Activated T-cell treated with anti-CD3 and anti-CD28 coated beads, Interleukin-2, amount 50 U/mL, for 24 hours (primary cell): ENCODE measurements at regions not wholly inside any gene's neighbourhood (a gene's known extent, or its start where the extent isn't known, plus 50 kb on each side); places are given as distances from the start of the nearest gene placed in this dataset.

Experiments used
- DNase-seq: peaks from one replicate; pipeline ENCODE4 v3.0.0-alpha.2; 2020
- H3K27ac Mint-ChIP-seq: 2 replicates; pipeline ENCODE4 v1.8.0; 2020; ENCODE audit warnings: mild to moderate bottlenecking, mixed read lengths
- H3K27me3 Mint-ChIP-seq: 2 replicates; pipeline ENCODE4 v1.8.0; 2020; ENCODE audit warnings: mixed read lengths
- H3K36me3 Mint-ChIP-seq: 2 replicates; pipeline ENCODE4 v1.8.0; 2020; ENCODE audit warnings: low read depth, mixed read lengths
- H3K4me1 Mint-ChIP-seq: 2 replicates; pipeline ENCODE4 v1.8.0; 2020; ENCODE audit warnings: low read depth, mixed read lengths
- H3K4me3 Mint-ChIP-seq: 2 replicates; pipeline ENCODE4 v1.8.0; 2020; ENCODE audit warnings: mild to moderate bottlenecking, moderate library complexity, mixed read lengths
- H3K9me3 Mint-ChIP-seq: 2 replicates; pipeline ENCODE4 v1.8.0; 2020; ENCODE audit warnings: mixed read lengths

- H3K27ac Mint-ChIP-seq: no peak overlapping the region
- DNase-seq: no peak
- H3K27me3 Mint-ChIP-seq: no peaks in the 10 kb centered on the region
- H3K9me3 Mint-ChIP-seq: no peaks in the 10 kb centered on the region
- no peaks in the 10 kb centered on the region for H3K4me1 Mint-ChIP-seq
- no peaks in the 10 kb centered on the region for H3K36me3 Mint-ChIP-seq
- H3K4me3 Mint-ChIP-seq: no peak overlapping the region
Measured at GRCh38 chr6:71582820-71583219, 294.2 kb downstream of the OGFRL1 start.

- H3K27ac Mint-ChIP-seq: no peak overlapping the region
- DNase-seq: no peak
- peaks cover 3% of the 10 kb centered on the region for H3K9me3 Mint-ChIP-seq
- H3K4me1 Mint-ChIP-seq: no peaks in the 10 kb centered on the region
- no peaks in the 10 kb centered on the region for H3K36me3 Mint-ChIP-seq
- H3K4me3 Mint-ChIP-seq: no peak overlapping the region
- peaks cover 7% of the 10 kb centered on the region for H3K27me3 Mint-ChIP-seq
Measured at GRCh38 chr6:71584712-71585436, 296.3 kb downstream of the OGFRL1 start.

- no peak overlapping the region for H3K27ac Mint-ChIP-seq
- H3K27me3 Mint-ChIP-seq: peaks cover 7% of the 10 kb centered on the region
- no peaks in the 10 kb centered on the region for H3K4me1 Mint-ChIP-seq
- H3K9me3 Mint-ChIP-seq: peaks cover 3% of the 10 kb centered on the region
- DNase-seq: no peak
- H3K4me3 Mint-ChIP-seq: no peak overlapping the region
- no peaks in the 10 kb centered on the region for H3K36me3 Mint-ChIP-seq
Measured at GRCh38 chr6:71585472-71585871, 296.9 kb downstream of the OGFRL1 start.

GRCh38 chr6:71588490-71588889 lies 297.9 kb upstream of the RIMS1 start:
- Mint-ChIP-seq H3K4me1 (no peaks in the 10 kb centered on the region), H3K27ac (no peak overlapping the region), H3K9me3 (peaks cover 3% of the 10 kb centered on the region), H3K4me3 (no peak overlapping the region), H3K27me3 (peaks cover 7% of the 10 kb centered on the region), H3K36me3 (no peaks in the 10 kb centered on the region)
- DNase-seq: no peak

GRCh38 chr6:71589254-71589653 lies 297.1 kb upstream of the RIMS1 start:
- no peak overlapping the region for H3K27ac Mint-ChIP-seq
- H3K27me3 Mint-ChIP-seq: peaks cover 7% of the 10 kb centered on the region
- H3K36me3 Mint-ChIP-seq: no peaks in the 10 kb centered on the region
- H3K9me3 Mint-ChIP-seq: peaks cover 3% of the 10 kb centered on the region
- no peak for DNase-seq
- no peak overlapping the region for H3K4me3 Mint-ChIP-seq
- no peaks in the 10 kb centered on the region for H3K4me1 Mint-ChIP-seq

- Mint-ChIP-seq H3K36me3 (no peaks in the 10 kb centered on the region), H3K27me3 (peaks cover 7% of the 10 kb centered on the region), H3K27ac (no peak overlapping the region), H3K9me3 (peaks cover 7% of the 10 kb centered on the region), H3K4me3 (no peak overlapping the region), H3K4me1 (no peaks in the 10 kb centered on the region)
- no peak for DNase-seq
Measured at GRCh38 chr6:71592643-71593042, 293.7 kb upstream of the RIMS1 start.

GRCh38 chr6:71599359-71599758 lies 287.0 kb upstream of the RIMS1 start:
- H3K9me3 Mint-ChIP-seq: peaks cover 3% of the 10 kb centered on the region
- no peak overlapping the region for H3K4me3 Mint-ChIP-seq
- H3K27me3 Mint-ChIP-seq: no peaks in the 10 kb centered on the region
- no peaks in the 10 kb centered on the region for H3K36me3 Mint-ChIP-seq
- no peak overlapping the region for H3K27ac Mint-ChIP-seq
- no peaks in the 10 kb centered on the region for H3K4me1 Mint-ChIP-seq
- no peak for DNase-seq

- DNase-seq: no peak
- no peak overlapping the region for H3K4me3 Mint-ChIP-seq
- H3K27ac Mint-ChIP-seq: no peak overlapping the region
- no peaks in the 10 kb centered on the region for H3K4me1 Mint-ChIP-seq
- no peaks in the 10 kb centered on the region for H3K27me3 Mint-ChIP-seq
- no peaks in the 10 kb centered on the region for H3K9me3 Mint-ChIP-seq
- no peaks in the 10 kb centered on the region for H3K36me3 Mint-ChIP-seq
Measured at GRCh38 chr6:71602385-71603007, 283.9 kb upstream of the RIMS1 start.

- Mint-ChIP-seq H3K27ac (no peak overlapping the region), H3K36me3 (no peaks in the 10 kb centered on the region), H3K4me3 (no peak overlapping the region), H3K27me3 (no peaks in the 10 kb centered on the region), H3K9me3 (no peaks in the 10 kb centered on the region), H3K4me1 (no peaks in the 10 kb centered on the region)
- DNase-seq: no peak
Measured at GRCh38 chr6:71603021-71603420, 283.3 kb upstream of the RIMS1 start.

- no peaks in the 10 kb centered on the region for H3K9me3 Mint-ChIP-seq
- H3K27ac Mint-ChIP-seq: no peak overlapping the region
- no peak for DNase-seq
- no peak overlapping the region for H3K4me3 Mint-ChIP-seq
- no peaks in the 10 kb centered on the region for H3K27me3 Mint-ChIP-seq
- no peaks in the 10 kb centered on the region for H3K36me3 Mint-ChIP-seq
- H3K4me1 Mint-ChIP-seq: no peaks in the 10 kb centered on the region
Measured at GRCh38 chr6:71608646-71609045, 277.7 kb upstream of the RIMS1 start.

GRCh38 chr6:71619836-71620235 lies 266.5 kb upstream of the RIMS1 start:
- H3K27ac Mint-ChIP-seq: no peak overlapping the region
- peaks cover 4% of the 10 kb centered on the region for H3K9me3 Mint-ChIP-seq
- no peaks in the 10 kb centered on the region for H3K36me3 Mint-ChIP-seq
- no peak overlapping the region for H3K4me3 Mint-ChIP-seq
- no peaks in the 10 kb centered on the region for H3K27me3 Mint-ChIP-seq
- H3K4me1 Mint-ChIP-seq: no peaks in the 10 kb centered on the region
- DNase-seq: no peak

GRCh38 chr6:71621918-71622519 lies 264.3 kb upstream of the RIMS1 start:
- Mint-ChIP-seq H3K9me3 (peaks cover 15% of the 10 kb centered on the region), H3K4me3 (no peak overlapping the region), H3K36me3 (no peaks in the 10 kb centered on the region), H3K27me3 (no peaks in the 10 kb centered on the region), H3K4me1 (no peaks in the 10 kb centered on the region), H3K27ac (no peak overlapping the region)
- DNase-seq: no peak

- Mint-ChIP-seq H3K27me3 (no peaks in the 10 kb centered on the region), H3K36me3 (no peaks in the 10 kb centered on the region), H3K4me1 (no peaks in the 10 kb centered on the region), H3K27ac (no peak overlapping the region), H3K9me3 (peaks cover 7% of the 10 kb centered on the region), H3K4me3 (no peak overlapping the region)
- DNase-seq: no peak
Measured at GRCh38 chr6:71642120-71642519, 244.2 kb upstream of the RIMS1 start.

GRCh38 chr6:71642793-71643192 lies 243.6 kb upstream of the RIMS1 start:
- DNase-seq: no peak
- H3K4me3 Mint-ChIP-seq: no peak overlapping the region
- no peaks in the 10 kb centered on the region for H3K36me3 Mint-ChIP-seq
- no peaks in the 10 kb centered on the region for H3K27me3 Mint-ChIP-seq
- peaks cover 7% of the 10 kb centered on the region for H3K9me3 Mint-ChIP-seq
- H3K4me1 Mint-ChIP-seq: no peaks in the 10 kb centered on the region
- H3K27ac Mint-ChIP-seq: no peak overlapping the region

- Mint-ChIP-seq H3K27ac (no peak overlapping the region), H3K36me3 (no peaks in the 10 kb centered on the region)
Measured at GRCh38 chr6:71645299-71645698, 241.1 kb upstream of the RIMS1 start.

More at GRCh38 chr6:71645299-71645698, 241.1 kb upstream of the RIMS1 start:
- Mint-ChIP-seq H3K4me1 (no peaks in the 10 kb centered on the region), H3K4me3 (no peak overlapping the region), H3K27me3 (no peaks in the 10 kb centered on the region), H3K9me3 (peaks cover 4% of the 10 kb centered on the region)
- no peak for DNase-seq
